HEK293 (cell line): ENCODE measurements at regions not wholly inside any gene's neighbourhood (a gene's known extent, or its start where the extent isn't known, plus 50 kb on each side); places are given as distances from the start of the nearest gene placed in this dataset.

Experiments used
- HIC1 ChIP-seq: fragments of 450-650 bp; formaldehyde crosslinking; IDR thresholded peaks from 2 replicates; pipeline ENCODE4 v1.5.1; 2016; ENCODE audit warnings: missing biosample characterization, missing genetic modification characterization
- HOXC10 ChIP-seq: sonication (generic); formaldehyde crosslinking; IDR thresholded peaks from 2 replicates; pipeline ENCODE4 v1.8.1; 2023; ENCODE audit warnings: mild to moderate bottlenecking, missing genetic modification reagents
- OSR2 ChIP-seq: fragments of 450-650 bp; formaldehyde crosslinking; IDR thresholded peaks from 2 replicates; pipeline ENCODE4 v1.5.1; 2016; ENCODE audit warnings: missing biosample characterization, missing genetic modification characterization
- WT1 ChIP-seq: fragments of 450-650 bp; formaldehyde crosslinking; IDR thresholded peaks from 2 replicates; pipeline ENCODE4 v1.5.1; 2016; ENCODE audit warnings: missing biosample characterization, missing genetic modification characterization
- ZBTB44 ChIP-seq: fragments of 450-650 bp; IDR thresholded peaks from 2 replicates; pipeline ENCODE4 v1.5.1; 2018; ENCODE audit warnings: missing biosample characterization, mild to moderate bottlenecking, missing genetic modification characterization
- ZFHX2 ChIP-seq: fragments of 450-650 bp; formaldehyde crosslinking; conservative IDR thresholded peaks from 2 replicates; pipeline ENCODE4 v1.5.1; 2016; ENCODE audit warnings: missing biosample characterization, missing genetic modification characterization
- ZFP41 ChIP-seq: fragments of 450-650 bp; formaldehyde crosslinking; IDR thresholded peaks from 2 replicates; pipeline ENCODE4 v1.5.1; 2016; ENCODE audit warnings: missing biosample characterization, missing genetic modification characterization, borderline replicate concordance
- ZNF112 ChIP-seq: fragments of 450-650 bp; formaldehyde crosslinking; IDR thresholded peaks from 2 replicates; pipeline ENCODE4 v1.5.0; 2017; ENCODE audit warnings: missing biosample characterization, missing genetic modification characterization
- ZNF133 ChIP-seq: fragments of 450-650 bp; formaldehyde crosslinking; IDR thresholded peaks from 2 replicates; pipeline ENCODE4 v1.5.1; 2016; ENCODE audit warnings: missing biosample characterization, missing genetic modification characterization
- ZNF138 ChIP-seq: fragments of 450-650 bp; formaldehyde crosslinking; IDR thresholded peaks from 2 replicates; pipeline ENCODE4 v1.5.1; 2016; ENCODE audit warnings: missing biosample characterization, missing genetic modification characterization, borderline replicate concordance
- ZNF16 ChIP-seq: fragments of 450-650 bp; formaldehyde crosslinking; IDR thresholded peaks from 2 replicates; pipeline ENCODE4 v1.5.1; 2016; ENCODE audit warnings: low read depth, missing biosample characterization, missing genetic modification characterization
- ZNF169 ChIP-seq: fragments of 450-650 bp; formaldehyde crosslinking; IDR thresholded peaks from 2 replicates; pipeline ENCODE4 v1.5.1; 2016; ENCODE audit warnings: missing biosample characterization, missing genetic modification characterization
- ZNF2 ChIP-seq: fragments of 450-650 bp; formaldehyde crosslinking; IDR thresholded peaks from 2 replicates; pipeline ENCODE4 v1.5.1; 2016; ENCODE audit warnings: missing biosample characterization, missing genetic modification characterization
- ZNF214 ChIP-seq: fragments of 450-650 bp; formaldehyde crosslinking; IDR thresholded peaks from 2 replicates; pipeline ENCODE4 v1.5.1; 2017; ENCODE audit warnings: missing biosample characterization, mild to moderate bottlenecking, missing genetic modification characterization, borderline replicate concordance
- ZNF274 ChIP-seq, 2 experiments: fragments of 200-500 bp in 1 of 2; fragments of 450-650 bp in 1 of 2; sonication (Bioruptor generic) in 1 of 2; formaldehyde crosslinking in 1 of 2; IDR thresholded peaks; 2 replicates each; pipeline versions ENCODE4 v1.5.1 to v1.6.1; 2014 to 2016; ENCODE audit warnings: borderline replicate concordance in 1 of 2, inconsistent platforms in 1 of 2, low read length in 1 of 2, missing biosample characterization in 1 of 2, missing genetic modification characterization in 1 of 2
- ZNF302 ChIP-seq: fragments of 450-650 bp; formaldehyde crosslinking; IDR thresholded peaks from 2 replicates; pipeline ENCODE4 v1.5.1; 2016; ENCODE audit warnings: missing biosample characterization, missing genetic modification characterization, low read depth
- ZNF341 ChIP-seq: fragments of 450-650 bp; formaldehyde crosslinking; IDR thresholded peaks from 2 replicates; pipeline ENCODE4; 2016; ENCODE audit warnings: low read depth, missing biosample characterization, missing genetic modification characterization
- ZNF354C ChIP-seq: fragments of 450-650 bp; formaldehyde crosslinking; IDR thresholded peaks from 2 replicates; pipeline ENCODE4 v1.5.1; 2016; ENCODE audit warnings: missing biosample characterization, missing genetic modification characterization, low read depth, borderline replicate concordance
- ZNF426 ChIP-seq: fragments of 450-650 bp; formaldehyde crosslinking; IDR thresholded peaks from 2 replicates; pipeline ENCODE4 v1.5.1; 2017; ENCODE audit warnings: missing biosample characterization, missing genetic modification characterization, mild to moderate bottlenecking, inconsistent platforms, moderate library complexity
- ZNF473 ChIP-seq: fragments of 450-650 bp; formaldehyde crosslinking; IDR thresholded peaks from 2 replicates; pipeline ENCODE4 v1.5.1; 2017; ENCODE audit warnings: missing biosample characterization, missing genetic modification characterization
- ZNF514 ChIP-seq: fragments of 450-650 bp; formaldehyde crosslinking; IDR thresholded peaks from 2 replicates; pipeline ENCODE4 v1.5.1; 2016; ENCODE audit warnings: missing biosample characterization, missing genetic modification characterization
- ZNF610 ChIP-seq: fragments of 450-650 bp; formaldehyde crosslinking; IDR thresholded peaks from 2 replicates; pipeline ENCODE4 v1.5.1; 2016; ENCODE audit warnings: missing biosample characterization, missing genetic modification characterization, borderline replicate concordance
- ZNF660 ChIP-seq: fragments of 450-650 bp; IDR thresholded peaks from 2 replicates; pipeline ENCODE4 v1.5.1; 2018; ENCODE audit warnings: missing biosample characterization, mild to moderate bottlenecking, missing genetic modification characterization
- ZNF677 ChIP-seq: fragments of 450-650 bp; IDR thresholded peaks from 2 replicates; pipeline ENCODE4 v1.5.0; 2018; ENCODE audit warnings: missing biosample characterization, mild to moderate bottlenecking, missing genetic modification characterization, moderate library complexity
- ZSCAN16 ChIP-seq: fragments of 450-650 bp; formaldehyde crosslinking; IDR thresholded peaks from 2 replicates; pipeline ENCODE4 v1.5.1; 2016; ENCODE audit warnings: missing biosample characterization, missing genetic modification characterization
- TF ChIP-seq, protein P1 (sequence below): fragments of 450-650 bp; formaldehyde crosslinking; IDR thresholded peaks from 2 replicates; pipeline ENCODE4 v1.5.1; 2016; ENCODE audit warnings: missing biosample characterization, missing genetic modification characterization
- TF ChIP-seq, protein P2 (sequence below): fragments of 450-650 bp; formaldehyde crosslinking; IDR thresholded peaks from 2 replicates; pipeline ENCODE4 v1.5.0; 2017; ENCODE audit warnings: missing biosample characterization, missing genetic modification characterization, borderline replicate concordance
- TF ChIP-seq, protein P3 (sequence below): fragments of 450-650 bp; formaldehyde crosslinking; IDR thresholded peaks from 2 replicates; pipeline ENCODE4 v1.5.1; 2016; ENCODE audit warnings: missing biosample characterization, missing genetic modification characterization

DNA sequence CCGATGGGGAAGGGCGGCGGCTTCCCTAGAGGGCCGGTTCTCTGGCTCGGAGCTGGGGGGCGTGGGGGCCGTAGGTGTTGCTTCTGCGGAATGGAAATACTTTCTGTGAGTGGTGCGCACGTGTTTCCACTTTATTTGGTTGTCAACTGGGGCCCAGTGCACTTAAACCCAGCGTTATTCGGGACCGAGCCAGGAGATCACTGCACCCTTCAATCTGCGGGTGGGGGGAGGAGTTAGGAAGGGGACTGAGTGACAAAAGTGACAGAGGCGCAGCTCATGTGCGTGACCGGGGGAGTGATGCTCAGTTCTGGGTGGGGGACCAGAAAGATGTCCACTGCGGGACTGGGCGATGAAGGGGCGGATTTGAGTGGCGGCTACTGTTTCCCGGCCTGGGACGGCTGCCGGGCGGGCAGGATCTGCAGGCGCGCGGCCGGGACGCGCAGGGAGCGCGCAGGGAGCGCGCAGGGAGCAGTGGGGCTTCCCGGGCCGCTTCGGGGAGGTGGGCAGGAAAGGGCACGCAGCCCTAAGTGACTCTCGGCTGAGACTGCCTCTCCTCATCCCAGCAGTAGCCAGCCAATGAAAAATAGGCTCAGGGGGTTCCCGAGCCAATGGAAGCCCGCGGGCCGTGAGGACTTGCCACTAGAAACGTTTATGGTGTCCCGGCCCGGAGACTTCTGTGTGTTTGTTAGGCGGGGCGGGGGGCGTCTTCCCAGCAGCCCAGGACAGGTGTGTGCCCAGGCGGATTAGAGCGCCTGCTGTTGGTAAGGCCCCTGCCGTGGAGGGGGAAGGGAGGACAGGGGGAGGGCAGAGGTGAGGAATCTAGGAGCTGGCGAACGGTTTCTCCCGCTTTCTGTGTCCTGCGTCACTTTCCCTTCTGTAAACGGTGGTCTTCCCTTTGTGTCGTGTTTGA is 54.3 kb upstream of the KDM7A start (continued):
- TF ChIP-seq, protein P1, sequence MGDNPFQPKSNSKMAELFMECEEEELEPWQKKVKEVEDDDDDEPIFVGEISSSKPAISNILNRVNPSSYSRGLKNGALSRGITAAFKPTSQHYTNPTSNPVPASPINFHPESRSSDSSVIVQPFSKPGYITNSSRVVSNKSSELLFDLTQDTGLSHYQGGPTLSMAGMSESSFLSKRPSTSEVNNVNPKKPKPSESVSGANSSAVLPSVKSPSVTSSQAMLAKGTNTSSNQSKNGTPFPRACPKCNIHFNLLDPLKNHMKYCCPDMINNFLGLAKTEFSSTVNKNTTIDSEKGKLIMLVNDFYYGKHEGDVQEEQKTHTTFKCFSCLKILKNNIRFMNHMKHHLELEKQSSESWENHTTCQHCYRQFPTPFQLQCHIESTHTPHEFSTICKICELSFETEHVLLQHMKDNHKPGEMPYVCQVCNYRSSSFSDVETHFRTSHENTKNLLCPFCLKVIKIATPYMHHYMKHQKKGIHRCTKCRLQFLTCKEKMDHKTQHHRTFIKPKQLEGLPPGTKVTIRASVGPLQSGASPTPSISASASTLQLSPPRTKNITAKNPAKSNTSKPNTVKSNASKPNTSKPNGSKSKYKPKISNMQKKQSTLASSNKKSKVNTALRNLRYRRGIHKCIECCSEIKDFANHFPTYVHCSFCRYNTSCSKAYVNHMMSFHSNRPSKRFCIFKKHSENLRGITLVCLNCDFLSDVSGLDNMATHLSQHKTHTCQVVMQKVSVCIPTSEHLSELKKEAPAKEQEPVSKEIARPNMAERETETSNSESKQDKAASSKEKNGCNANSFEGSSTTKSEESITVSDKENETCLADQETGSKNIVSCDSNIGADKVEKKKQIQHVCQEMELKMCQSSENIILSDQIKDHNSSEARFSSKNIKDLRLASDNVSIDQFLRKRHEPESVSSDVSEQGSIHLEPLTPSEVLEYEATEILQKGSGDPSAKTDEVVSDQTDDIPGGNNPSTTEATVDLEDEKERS (tag by site-specific recombination), result no peak
- TF ChIP-seq ZNF354C (tag by site-specific recombination), result no peak
- peak; percentile 72 for TF ChIP-seq ZNF341 (tag by site-specific recombination)
- TF ChIP-seq ZNF138 (tag by site-specific recombination), result no peak
- TF ChIP-seq HOXC10 (CRISPR knock-in tag), result no peak
- TF ChIP-seq ZNF112 (tag by site-specific recombination), result no peak
- no peak for TF ChIP-seq ZSCAN16 (tag by site-specific recombination)
- TF ChIP-seq HIC1 (tag by site-specific recombination), result 0 out of 2 replicates have a peak, but pooled peaks have one; percentile 16
- no peak for TF ChIP-seq ZBTB44 (tag by site-specific recombination)
- no peak for TF ChIP-seq ZNF473 (tag by site-specific recombination)
- no peak for TF ChIP-seq ZFP41 (tag by site-specific recombination)
- no peak for TF ChIP-seq ZNF677 (tag by site-specific recombination)
- no peak for TF ChIP-seq ZNF514 (tag by site-specific recombination)
- no peak for TF ChIP-seq ZNF133 (tag by site-specific recombination)
- TF ChIP-seq ZNF169, result no peak
- TF ChIP-seq ZNF660, result no peak
- no peak for TF ChIP-seq ZNF302 (tag by site-specific recombination)
- TF ChIP-seq ZNF2 (tag by site-specific recombination), result no peak
- no peak for TF ChIP-seq ZNF214 (tag by site-specific recombination)
- TF ChIP-seq, protein P2, sequence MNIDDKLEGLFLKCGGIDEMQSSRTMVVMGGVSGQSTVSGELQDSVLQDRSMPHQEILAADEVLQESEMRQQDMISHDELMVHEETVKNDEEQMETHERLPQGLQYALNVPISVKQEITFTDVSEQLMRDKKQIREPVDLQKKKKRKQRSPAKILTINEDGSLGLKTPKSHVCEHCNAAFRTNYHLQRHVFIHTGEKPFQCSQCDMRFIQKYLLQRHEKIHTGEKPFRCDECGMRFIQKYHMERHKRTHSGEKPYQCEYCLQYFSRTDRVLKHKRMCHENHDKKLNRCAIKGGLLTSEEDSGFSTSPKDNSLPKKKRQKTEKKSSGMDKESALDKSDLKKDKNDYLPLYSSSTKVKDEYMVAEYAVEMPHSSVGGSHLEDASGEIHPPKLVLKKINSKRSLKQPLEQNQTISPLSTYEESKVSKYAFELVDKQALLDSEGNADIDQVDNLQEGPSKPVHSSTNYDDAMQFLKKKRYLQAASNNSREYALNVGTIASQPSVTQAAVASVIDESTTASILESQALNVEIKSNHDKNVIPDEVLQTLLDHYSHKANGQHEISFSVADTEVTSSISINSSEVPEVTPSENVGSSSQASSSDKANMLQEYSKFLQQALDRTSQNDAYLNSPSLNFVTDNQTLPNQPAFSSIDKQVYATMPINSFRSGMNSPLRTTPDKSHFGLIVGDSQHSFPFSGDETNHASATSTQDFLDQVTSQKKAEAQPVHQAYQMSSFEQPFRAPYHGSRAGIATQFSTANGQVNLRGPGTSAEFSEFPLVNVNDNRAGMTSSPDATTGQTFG (tag by site-specific recombination), result no peak
- TF ChIP-seq, protein P3, sequence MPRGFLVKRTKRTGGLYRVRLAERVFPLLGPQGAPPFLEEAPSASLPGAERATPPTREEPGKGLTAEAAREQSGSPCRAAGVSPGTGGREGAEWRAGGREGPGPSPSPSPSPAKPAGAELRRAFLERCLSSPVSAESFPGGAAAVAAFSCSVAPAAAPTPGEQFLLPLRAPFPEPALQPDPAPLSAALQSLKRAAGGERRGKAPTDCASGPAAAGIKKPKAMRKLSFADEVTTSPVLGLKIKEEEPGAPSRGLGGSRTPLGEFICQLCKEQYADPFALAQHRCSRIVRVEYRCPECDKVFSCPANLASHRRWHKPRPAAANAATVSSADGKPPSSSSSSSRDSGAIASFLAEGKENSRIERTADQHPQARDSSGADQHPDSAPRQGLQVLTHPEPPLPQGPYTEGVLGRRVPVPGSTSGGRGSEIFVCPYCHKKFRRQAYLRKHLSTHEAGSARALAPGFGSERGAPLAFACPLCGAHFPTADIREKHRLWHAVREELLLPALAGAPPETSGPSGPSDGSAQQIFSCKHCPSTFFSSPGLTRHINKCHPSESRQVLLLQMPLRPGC (tag by site-specific recombination), result no peak
- TF ChIP-seq ZNF610 (tag by site-specific recombination), result no peak
- 0 out of 2 replicates have a peak, but pooled peaks have one; percentile 24 for TF ChIP-seq OSR2 (tag by site-specific recombination)
- TF ChIP-seq ZFHX2, result peak; percentile 46
- no peak for TF ChIP-seq ZNF274 (IDR thresholded peaks at IDR 0.05; ENCODE audit: low read length)
- no peak for TF ChIP-seq ZNF274 (tag by site-specific recombination; IDR thresholded peaks at IDR 0.05; ENCODE audit: borderline replicate concordance)
- TF ChIP-seq ZNF16 (tag by site-specific recombination), result no peak
- TF ChIP-seq ZNF426, result no peak
- TF ChIP-seq WT1 (tag by site-specific recombination), result no peak
